IMR-90 (cell line): ENCODE measurements at regions not wholly inside any gene's neighbourhood (a gene's known extent, or its start where the extent isn't known, plus 50 kb on each side); places are given as distances from the start of the nearest gene placed in this dataset.

Experiments used
- CTCF ChIP-seq: conservative IDR thresholded peaks from 2 replicates; pipeline ENCODE4 v1.5.1; 2012; ENCODE audit warnings: mild to moderate bottlenecking, low read depth, low read length, improper control_type of control experiment
- MAFK ChIP-seq: IDR thresholded peaks from 2 replicates; pipeline ENCODE4 v1.6.1; 2012; ENCODE audit warnings: low read depth, low read length, improper control_type of control experiment
- POLR2A ChIP-seq: IDR thresholded peaks from 2 replicates; pipeline ENCODE4 v1.6.1; 2012; ENCODE audit warnings: mild to moderate bottlenecking, low read depth, low read length
- RAD21 ChIP-seq: IDR thresholded peaks from 2 replicates; pipeline ENCODE4 v1.6.1; 2012; ENCODE audit warnings: low read length, improper control_type of control experiment
- RCOR1 ChIP-seq: IDR thresholded peaks from 2 replicates; pipeline ENCODE4 v1.6.1; 2012; ENCODE audit warnings: mild to moderate bottlenecking, low read length, improper control_type of control experiment; ENCODE audit not compliant: insufficient replicate concordance
- RFX5 ChIP-seq: IDR thresholded peaks from 2 replicates; pipeline ENCODE4 v1.8.0; 2012; ENCODE audit warnings: low read depth, mild to moderate bottlenecking, low read length, moderate library complexity
- SMC3 ChIP-seq: fragments of 150-350 bp; IDR thresholded peaks from 2 replicates; pipeline ENCODE4 v1.6.1; 2016; ENCODE audit warnings: low read depth, mild to moderate bottlenecking, antibody characterized with exemption, low read length, moderate library complexity

GRCh38 chr5:6269925-6270324 is 108.4 kb downstream of the MED10 start:
- TF ChIP-seq MAFK, result no peak
- TF ChIP-seq CTCF, result no peak
- no peak for TF ChIP-seq SMC3
- no peak for TF ChIP-seq POLR2A
- TF ChIP-seq RCOR1, result no peak
- no peak for TF ChIP-seq RAD21
- TF ChIP-seq RFX5, result no peak
